Keratinocyte (primary cell): ENCODE measurements at regions not wholly inside any gene's neighbourhood (a gene's known extent, or its start where the extent isn't known, plus 50 kb on each side); places are given as distances from the start of the nearest gene placed in this dataset.

Source experiments
- DNase-seq: peaks from one replicate; pipeline ENCODE4 v3.0.0-alpha.2; 2011; ENCODE audit warnings: low read depth, missing footprints, low spot score
- FAIRE-seq: peaks from 2 replicates; lab custom pipeline; 2011; peaks lifted over from hg19 to GRCh38; lab: Jason Lieb, UNC
- H2AFZ ChIP-seq: 2 replicates; pipeline ENCODE4 v1.6.0; 2012; ENCODE audit warnings: low read length, control low read depth, inconsistent platforms; ENCODE audit not compliant: control insufficient read depth
- H3K27ac ChIP-seq: 2 replicates; pipeline ENCODE4 v1.5.1; 2011; ENCODE audit warnings: low read length; ENCODE audit not compliant: control insufficient read depth, insufficient read depth
- H3K27me3 ChIP-seq: 3 replicates; pipeline ENCODE4 v1.6.0; 2011; ENCODE audit warnings: low read length; ENCODE audit not compliant: control insufficient read depth, insufficient read depth; ENCODE audit errors: extremely low read depth
- H3K36me3 ChIP-seq, 2 experiments: 2 replicates in 1 of 2; 3 replicates in 1 of 2; pipeline ENCODE4 v1.5.1; 2011; ENCODE audit warnings: low read length in 2 of 2, mild to moderate bottlenecking in 1 of 2; ENCODE audit not compliant: control insufficient read depth in 2 of 2, insufficient read depth in 2 of 2; ENCODE audit errors: extremely low read depth in 1 of 2
- H3K4me1 ChIP-seq: 3 replicates; pipeline ENCODE4 v1.5.1; 2011; ENCODE audit warnings: low read length; ENCODE audit not compliant: control insufficient read depth, insufficient read depth; ENCODE audit errors: extremely low read depth
- H3K4me2 ChIP-seq: 3 replicates; pipeline ENCODE4 v1.6.0; 2011; ENCODE audit warnings: low read depth, low read length; ENCODE audit not compliant: control insufficient read depth, insufficient read depth; ENCODE audit errors: extremely low read depth
- H3K4me3 ChIP-seq, 3 experiments: fragments of 200-600 bp in 1 of 3; sonication (generic) in 1 of 3; 2 replicates in 2 of 3; 3 replicates in 1 of 3; pipeline ENCODE4 v1.5.1; 2011 to 2016; ENCODE audit warnings: low read length in 3 of 3, mild to moderate bottlenecking in 3 of 3, control low read depth in 2 of 3, inconsistent platforms in 1 of 3, low read depth in 1 of 3, mixed read lengths in 1 of 3, mixed run types in 1 of 3, moderate library complexity in 1 of 3; ENCODE audit not compliant: control insufficient read depth in 2 of 3, insufficient read depth in 2 of 3; ENCODE audit errors: extremely low read depth in 1 of 3
- H3K79me2 ChIP-seq: 2 replicates; pipeline ENCODE4 v1.6.0; 2012; ENCODE audit warnings: low read length; ENCODE audit not compliant: control insufficient read depth, insufficient read depth
- H3K9ac ChIP-seq: 3 replicates; pipeline ENCODE4 v1.6.0; 2011; ENCODE audit warnings: low read length; ENCODE audit not compliant: control insufficient read depth, insufficient read depth; ENCODE audit errors: extremely low read depth
- H3K9me1 ChIP-seq: 3 replicates; pipeline ENCODE4 v1.6.0; 2011; ENCODE audit warnings: low read length; ENCODE audit not compliant: control insufficient read depth, insufficient read depth; ENCODE audit errors: extremely low read depth
- H3K9me3 ChIP-seq: 2 replicates; pipeline ENCODE4 v1.5.1; 2012; ENCODE audit warnings: low read depth, low read length; ENCODE audit not compliant: control insufficient read depth
- H4K20me1 ChIP-seq: 3 replicates; pipeline ENCODE4 v1.6.0; 2011; ENCODE audit warnings: low read length; ENCODE audit not compliant: control insufficient read depth, insufficient read depth; ENCODE audit errors: extremely low read depth
- CTCF ChIP-seq, 3 experiments: IDR thresholded peaks in 1 of 3; conservative IDR thresholded peaks in 1 of 3; optimal IDR thresholded peaks in 1 of 3; 2 replicates in 2 of 3; 3 replicates in 1 of 3; pipeline versions ENCODE3 to v1.5.1; 2011; ENCODE audit warnings: low read length in 3 of 3, mild to moderate bottlenecking in 3 of 3, moderate library complexity in 2 of 3, control low read depth in 1 of 3, inconsistent platforms in 1 of 3; ENCODE audit not compliant: insufficient read depth in 2 of 3; ENCODE audit errors: extremely low read depth in 1 of 3
- EZH2 ChIP-seq: IDR thresholded peaks from one replicate; pipeline ENCODE4 v1.6.1; 2012; ENCODE audit warnings: inconsistent platforms, mild to moderate bottlenecking, low read length, moderate library complexity
- dilution Hi-C: fragments of 300-500 bp; cut with MboI; formaldehyde crosslinking; loops from one replicate; pipeline ENCODE4 v1.7.0; 2020; ENCODE audit warnings: low sequenced_read_pairs; ENCODE audit not compliant: extremely low pct_ligation_motif_present

DNA sequence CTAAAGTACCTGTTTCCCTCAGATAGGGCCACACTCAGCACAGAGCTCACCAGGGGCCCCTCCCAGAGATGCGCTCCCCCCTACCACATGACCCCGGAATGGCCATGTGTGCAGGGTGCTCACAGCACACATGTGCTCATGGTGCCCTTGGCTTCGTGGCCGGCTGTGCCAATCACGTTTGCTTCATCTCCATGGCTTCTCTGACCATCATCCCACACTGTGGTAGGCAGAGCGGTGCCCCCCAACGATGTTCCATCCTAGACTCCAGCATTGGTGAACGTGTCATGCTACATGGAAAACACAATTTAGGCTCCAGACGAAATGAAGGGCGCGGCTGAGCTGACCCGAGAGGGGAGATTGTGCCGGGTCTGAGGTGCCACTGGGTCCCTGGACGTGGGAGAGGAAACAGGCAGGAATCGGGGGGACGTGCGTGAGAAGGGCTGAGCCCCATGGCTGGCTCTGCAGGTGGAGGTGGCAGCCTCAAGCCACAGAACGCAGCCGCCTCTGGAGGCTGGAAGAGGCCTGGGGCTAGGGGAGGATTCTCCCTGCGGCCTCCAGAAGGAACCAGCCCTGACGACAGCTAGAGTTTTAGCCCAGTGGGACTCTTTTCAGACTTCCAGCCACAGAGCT, 126.5 kb downstream of the DLL1 start:
- H3K9ac ChIP-seq = no peak overlapping the region
- no peak overlapping the region for H3K4me2 ChIP-seq
- no peak overlapping the region for H3K27ac ChIP-seq
- no peaks in the 10 kb centered on the region for H4K20me1 ChIP-seq
- H3K27me3 ChIP-seq = no peaks in the 10 kb centered on the region
- TF ChIP-seq CTCF (optimal IDR thresholded peaks at IDR 0.05 in 1 of 3, IDR thresholded peaks at IDR 0.05 in 1 of 3, conservative IDR thresholded peaks at IDR 0.05 in 1 of 3; ENCODE audit: extremely low read depth in 1 of 3, insufficient read depth in 2 of 3, low read length in 3 of 3) (no peak), EZH2 (no peak)
- no peaks in the 10 kb centered on the region for H3K79me2 ChIP-seq
- dilution Hi-C loops = no loop called here
- no peaks in the 10 kb centered on the region for H3K4me1 ChIP-seq
- DNase-seq (no peak), FAIRE-seq (no peak)
- no peak overlapping the region for H3K4me3 ChIP-seq
- H3K9me1 ChIP-seq = no peaks in the 10 kb centered on the region
- peaks cover 3% of the 10 kb centered on the region for H3K9me3 ChIP-seq
- no peak overlapping the region for H2AFZ ChIP-seq
- H3K36me3 ChIP-seq = no peaks in the 10 kb centered on the region

DNA sequence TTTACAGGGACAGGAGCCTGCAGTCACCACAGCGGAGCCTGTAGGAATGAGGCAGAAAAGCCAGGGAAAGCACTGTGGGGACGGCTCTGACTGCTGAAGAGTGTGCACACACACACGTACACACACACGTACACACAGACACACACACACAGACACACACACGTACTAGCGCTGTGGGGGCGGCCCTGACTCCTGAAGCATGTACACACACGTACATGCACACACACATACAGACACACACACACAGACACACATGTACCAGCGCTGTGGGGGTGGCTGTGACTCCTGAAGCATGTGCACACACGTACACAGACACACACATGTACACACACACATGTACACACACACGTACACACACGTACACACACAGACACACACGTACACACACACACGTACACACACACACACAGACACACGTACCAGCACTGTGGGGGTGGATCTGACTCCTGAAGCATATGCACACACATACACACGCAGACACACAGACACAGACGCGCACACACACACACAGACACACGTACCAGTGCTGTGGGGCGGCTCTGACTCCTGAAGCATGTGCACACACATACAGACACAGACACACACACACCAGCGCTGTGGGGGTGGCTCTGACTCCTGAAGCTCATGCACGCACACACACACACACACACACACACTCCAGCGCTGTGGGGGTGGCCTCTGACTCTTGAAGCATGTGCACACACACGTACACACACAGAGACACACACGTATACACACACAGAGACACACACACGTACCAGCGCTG, 127.3 kb downstream of the DLL1 start:
- H3K27me3 ChIP-seq = no peaks in the 10 kb centered on the region
- no peak overlapping the region for H3K4me2 ChIP-seq
- no peak overlapping the region for H3K4me3 ChIP-seq
- no peak for DNase-seq
- H2AFZ ChIP-seq = no peak overlapping the region
- H4K20me1 ChIP-seq = no peaks in the 10 kb centered on the region
- dilution Hi-C loops = no loop called here
- H3K79me2 ChIP-seq = no peaks in the 10 kb centered on the region
- H3K36me3 ChIP-seq = no peaks in the 10 kb centered on the region
- H3K27ac ChIP-seq = no peak overlapping the region
- no peaks in the 10 kb centered on the region for H3K9me1 ChIP-seq
- FAIRE-seq = no peak
- no peak for TF ChIP-seq CTCF (optimal IDR thresholded peaks at IDR 0.05 in 1 of 3, IDR thresholded peaks at IDR 0.05 in 1 of 3, conservative IDR thresholded peaks at IDR 0.05 in 1 of 3; ENCODE audit: extremely low read depth in 1 of 3, insufficient read depth in 2 of 3, low read length in 3 of 3)
- TF ChIP-seq EZH2 = no peak
- peaks cover 3% of the 10 kb centered on the region for H3K9me3 ChIP-seq
- H3K9ac ChIP-seq = no peak overlapping the region
- no peaks in the 10 kb centered on the region for H3K4me1 ChIP-seq
